Fibroblast of lung (primary cell): ENCODE measurements at regions not wholly inside any gene's neighbourhood (a gene's known extent, or its start where the extent isn't known, plus 50 kb on each side); places are given as distances from the start of the nearest gene placed in this dataset.

ENCODE experiments used
- DNase-seq, 2 donors: peaks; one replicate each; pipeline versions ENCODE4 v3.0.0 to v3.0.0-alpha.2; 2010; ENCODE audit warnings: low read depth in 2 of 2
- H2AFZ ChIP-seq: 2 replicates; pipeline ENCODE4 v1.5.1; 2012; ENCODE audit warnings: low read length, control low read depth, inconsistent platforms
- H3K27ac ChIP-seq: 2 replicates; pipeline ENCODE4 v1.5.1; 2011; ENCODE audit warnings: low read length, control low read depth; ENCODE audit not compliant: insufficient read depth
- H3K27me3 ChIP-seq: 2 replicates; pipeline ENCODE4 v1.5.1; 2011; ENCODE audit warnings: mild to moderate bottlenecking, low read length; ENCODE audit not compliant: control insufficient read depth, insufficient read depth
- H3K36me3 ChIP-seq: 2 replicates; pipeline ENCODE4 v1.5.1; 2011; ENCODE audit warnings: low read length; ENCODE audit not compliant: control insufficient read depth, insufficient read depth
- H3K4me1 ChIP-seq: 2 replicates; pipeline ENCODE4 v1.5.1; 2011; ENCODE audit warnings: low read length; ENCODE audit not compliant: control insufficient read depth, insufficient read depth; ENCODE audit errors: extremely low read depth
- H3K4me2 ChIP-seq: 2 replicates; pipeline ENCODE4 v1.5.1; 2011; ENCODE audit warnings: low read length, control low read depth; ENCODE audit not compliant: insufficient read depth; ENCODE audit errors: extremely low read depth
- H3K4me3 ChIP-seq, 4 experiments: fragments of 200-600 bp in 1 of 4; sonication (generic) in 1 of 4; replicated peaks in 1 of 4; 2 replicates each; pipeline ENCODE4 v1.5.1; 2011 to 2016; ENCODE audit warnings: low read length in 4 of 4, low read depth in 3 of 4, mild to moderate bottlenecking in 3 of 4, control low read depth in 2 of 4, inconsistent platforms in 1 of 4, mixed read lengths in 1 of 4; ENCODE audit not compliant: insufficient read depth in 1 of 4; ENCODE audit errors: control extremely low read depth in 1 of 4
- H3K79me2 ChIP-seq: 2 replicates; pipeline ENCODE4 v1.5.1; 2012; ENCODE audit warnings: mild to moderate bottlenecking, low read length, inconsistent platforms; ENCODE audit not compliant: control insufficient read depth, insufficient read depth
- H3K9ac ChIP-seq: 2 replicates; pipeline ENCODE4 v1.5.1; 2011; ENCODE audit warnings: mild to moderate bottlenecking, low read length, control low read depth; ENCODE audit not compliant: insufficient read depth
- H3K9me3 ChIP-seq: 2 replicates; pipeline ENCODE4 v1.5.1; 2012; ENCODE audit warnings: low read depth, low read length; ENCODE audit not compliant: control insufficient read depth, insufficient read depth
- H4K20me1 ChIP-seq: 2 replicates; pipeline ENCODE4 v1.5.1; 2011; ENCODE audit warnings: low read length; ENCODE audit not compliant: control insufficient read depth, insufficient read depth; ENCODE audit errors: extremely low read depth
- CTCF ChIP-seq, 2 donors: IDR thresholded peaks in 1 of 2; conservative IDR thresholded peaks in 1 of 2; 1 replicate in 1 of 2; 2 replicates in 1 of 2; pipeline ENCODE4 v1.5.1; 2011 to 2012; ENCODE audit warnings: low read length in 2 of 2, control low read depth in 1 of 2, inconsistent platforms in 1 of 2, low read depth in 1 of 2, mild to moderate bottlenecking in 1 of 2
- EZH2 ChIP-seq: IDR thresholded peaks from 2 replicates; pipeline ENCODE4 v1.5.1; 2012; ENCODE audit warnings: low read length, control low read depth, mild to moderate bottlenecking; ENCODE audit errors: missing control alignments

GRCh38 chr4:56158483-56158882 lies 209.7 kb downstream of the CEP135 start:
- no peak overlapping the region for H2AFZ ChIP-seq
- H3K4me3 ChIP-seq, result no peak overlapping the region
- H3K4me2 ChIP-seq, result no peak overlapping the region
- no peak for DNase-seq
- H3K27me3 ChIP-seq, result no peaks in the 10 kb centered on the region
- no peaks in the 10 kb centered on the region for H3K9me3 ChIP-seq
- no peaks in the 10 kb centered on the region for H3K36me3 ChIP-seq
- no peak for TF ChIP-seq EZH2
- TF ChIP-seq CTCF (conservative IDR thresholded peaks at IDR 0.05 in 1 of 2, IDR thresholded peaks at IDR 0.05 in 1 of 2; ENCODE audit: low read depth in 1 of 2, low read length in 2 of 2), result no peak
- H3K4me1 ChIP-seq, result no peaks in the 10 kb centered on the region
- no peaks in the 10 kb centered on the region for H4K20me1 ChIP-seq
- H3K9ac ChIP-seq, result no peak overlapping the region
- H3K27ac ChIP-seq, result no peak overlapping the region
- H3K79me2 ChIP-seq, result no peaks in the 10 kb centered on the region

GRCh38 chr4:56156141-56156540 lies 207.4 kb downstream of the CEP135 start:
- no peak overlapping the region for H3K27ac ChIP-seq
- no peak overlapping the region for H3K4me3 ChIP-seq
- H3K27me3 ChIP-seq, result no peaks in the 10 kb centered on the region
- H3K36me3 ChIP-seq, result no peaks in the 10 kb centered on the region
- TF ChIP-seq EZH2 (no peak), CTCF (conservative IDR thresholded peaks at IDR 0.05 in 1 of 2, IDR thresholded peaks at IDR 0.05 in 1 of 2; ENCODE audit: low read depth in 1 of 2, low read length in 2 of 2) (no peak)
- DNase-seq, result no peak
- H3K9ac ChIP-seq, result no peak overlapping the region
- H4K20me1 ChIP-seq, result no peaks in the 10 kb centered on the region
- H3K4me2 ChIP-seq, result no peak overlapping the region
- no peaks in the 10 kb centered on the region for H3K4me1 ChIP-seq
- no peaks in the 10 kb centered on the region for H3K79me2 ChIP-seq
- H2AFZ ChIP-seq, result no peak overlapping the region
- H3K9me3 ChIP-seq, result no peaks in the 10 kb centered on the region

GRCh38 chr4:56155432-56155831 lies 206.7 kb downstream of the CEP135 start:
- no peaks in the 10 kb centered on the region for H3K9me3 ChIP-seq

More at GRCh38 chr4:56155432-56155831, 206.7 kb downstream of the CEP135 start:
- no peaks in the 10 kb centered on the region for H3K36me3 ChIP-seq
- TF ChIP-seq EZH2, result no peak
- no peak for TF ChIP-seq CTCF (conservative IDR thresholded peaks at IDR 0.05 in 1 of 2, IDR thresholded peaks at IDR 0.05 in 1 of 2; ENCODE audit: low read depth in 1 of 2, low read length in 2 of 2)
- H3K9ac ChIP-seq, result no peak overlapping the region
- no peak overlapping the region for H2AFZ ChIP-seq
- no peak overlapping the region for H3K4me2 ChIP-seq
- no peak overlapping the region for H3K27ac ChIP-seq
- H4K20me1 ChIP-seq, result no peaks in the 10 kb centered on the region
- no peaks in the 10 kb centered on the region for H3K4me1 ChIP-seq
- H3K4me3 ChIP-seq, result no peak overlapping the region
- H3K27me3 ChIP-seq, result no peaks in the 10 kb centered on the region
- DNase-seq, result no peak
- no peaks in the 10 kb centered on the region for H3K79me2 ChIP-seq
